WERI-Rb-1 (cell line): ENCODE measurements at regions not wholly inside any gene's neighbourhood (a gene's known extent, or its start where the extent isn't known, plus 50 kb on each side); places are given as distances from the start of the nearest gene placed in this dataset.

ENCODE experiments used
- DNase-seq: peaks from one replicate; pipeline ENCODE4 v3.0.0-alpha.2; 2020
- H3K27ac ChIP-seq: fragments of 250-450 bp; sonication (Bioruptor Pico); 2 replicates; pipeline ENCODE4 v1.5.1; 2020; ENCODE audit warnings: mild to moderate bottlenecking, moderate library complexity
- H3K27me3 ChIP-seq: fragments of 250-450 bp; sonication (Bioruptor Pico); 2 replicates; pipeline ENCODE4 v1.5.1; 2021; ENCODE audit warnings: mild to moderate bottlenecking, low read depth, moderate library complexity; ENCODE audit not compliant: insufficient read depth, severe bottlenecking
- H3K36me3 ChIP-seq: fragments of 250-450 bp; sonication (Bioruptor Pico); 2 replicates; pipeline ENCODE4 v1.5.1; 2020; ENCODE audit warnings: mild to moderate bottlenecking, moderate library complexity
- H3K4me3 ChIP-seq: 2 replicates; pipeline ENCODE4 v1.5.1; 2011; ENCODE audit warnings: low read depth, mild to moderate bottlenecking, control low read depth, low read length
- H3K9me3 ChIP-seq: fragments of 250-450 bp; sonication (Bioruptor Pico); 2 replicates; pipeline ENCODE4 v1.5.1; 2021; ENCODE audit warnings: mild to moderate bottlenecking, moderate library complexity; ENCODE audit not compliant: severe bottlenecking
- TF ChIP-seq, protein P1 (sequence below): IDR thresholded peaks from 2 replicates; pipeline ENCODE4 v1.5.1; 2011; ENCODE audit warnings: low read depth, mild to moderate bottlenecking, control low read depth, inconsistent platforms, low read length

DNA sequence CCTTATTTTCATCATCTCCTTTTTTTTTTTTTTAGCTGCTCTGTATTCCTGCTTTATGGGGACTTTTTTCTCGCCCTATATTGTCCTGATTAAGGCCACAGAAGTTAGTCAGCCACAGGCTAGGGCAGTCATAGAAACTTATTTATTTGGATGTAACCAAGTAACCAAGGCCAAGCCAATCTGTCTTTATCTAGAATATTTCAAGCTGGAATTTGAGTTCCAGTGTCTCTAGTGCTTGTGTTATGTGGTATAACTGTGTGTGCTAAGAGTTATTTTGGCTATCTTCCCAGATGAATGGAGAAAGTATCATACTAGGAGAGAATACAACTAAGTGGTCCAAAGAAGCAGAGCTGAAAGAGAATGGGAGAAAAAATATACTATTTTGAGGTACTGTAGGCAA lies 751.5 kb downstream of the CBLN4 start:
- Histone ChIP-seq H3K27ac (no peak overlapping the region), H3K36me3 (no peaks in the 10 kb centered on the region), H3K27me3 (peaks cover 25% of the 10 kb centered on the region), H3K9me3 (no peaks in the 10 kb centered on the region), H3K4me3 (no peak overlapping the region)
- no peak for DNase-seq
- TF ChIP-seq, protein P1, sequence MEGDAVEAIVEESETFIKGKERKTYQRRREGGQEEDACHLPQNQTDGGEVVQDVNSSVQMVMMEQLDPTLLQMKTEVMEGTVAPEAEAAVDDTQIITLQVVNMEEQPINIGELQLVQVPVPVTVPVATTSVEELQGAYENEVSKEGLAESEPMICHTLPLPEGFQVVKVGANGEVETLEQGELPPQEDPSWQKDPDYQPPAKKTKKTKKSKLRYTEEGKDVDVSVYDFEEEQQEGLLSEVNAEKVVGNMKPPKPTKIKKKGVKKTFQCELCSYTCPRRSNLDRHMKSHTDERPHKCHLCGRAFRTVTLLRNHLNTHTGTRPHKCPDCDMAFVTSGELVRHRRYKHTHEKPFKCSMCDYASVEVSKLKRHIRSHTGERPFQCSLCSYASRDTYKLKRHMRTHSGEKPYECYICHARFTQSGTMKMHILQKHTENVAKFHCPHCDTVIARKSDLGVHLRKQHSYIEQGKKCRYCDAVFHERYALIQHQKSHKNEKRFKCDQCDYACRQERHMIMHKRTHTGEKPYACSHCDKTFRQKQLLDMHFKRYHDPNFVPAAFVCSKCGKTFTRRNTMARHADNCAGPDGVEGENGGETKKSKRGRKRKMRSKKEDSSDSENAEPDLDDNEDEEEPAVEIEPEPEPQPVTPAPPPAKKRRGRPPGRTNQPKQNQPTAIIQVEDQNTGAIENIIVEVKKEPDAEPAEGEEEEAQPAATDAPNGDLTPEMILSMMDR, result no peak

DNA sequence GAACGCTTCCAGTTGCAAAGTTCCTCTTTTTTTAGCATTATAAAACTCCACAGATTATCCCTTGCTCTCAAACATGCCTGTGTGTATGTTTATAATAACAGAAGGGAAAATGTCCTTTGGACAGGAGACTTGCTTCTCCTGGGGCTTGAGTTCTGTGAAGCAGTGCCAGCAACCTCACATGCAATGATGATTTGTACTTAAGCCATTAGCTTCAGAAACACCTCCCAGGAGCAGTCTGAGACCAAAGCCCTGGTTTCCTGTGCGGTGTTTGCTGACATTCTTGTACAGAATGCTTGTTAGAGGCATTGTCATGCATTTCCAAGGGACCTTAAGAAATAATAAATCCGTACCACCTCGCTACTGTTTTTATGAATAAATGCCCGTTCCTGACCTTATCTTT lies 752.8 kb downstream of the CBLN4 start:
- Histone ChIP-seq H3K4me3 (no peak overlapping the region), H3K36me3 (no peaks in the 10 kb centered on the region), H3K9me3 (no peaks in the 10 kb centered on the region), H3K27me3 (peaks cover 19% of the 10 kb centered on the region), H3K27ac (no peak overlapping the region)
- TF ChIP-seq, protein P1, result no peak
- DNase-seq, result no peak

DNA sequence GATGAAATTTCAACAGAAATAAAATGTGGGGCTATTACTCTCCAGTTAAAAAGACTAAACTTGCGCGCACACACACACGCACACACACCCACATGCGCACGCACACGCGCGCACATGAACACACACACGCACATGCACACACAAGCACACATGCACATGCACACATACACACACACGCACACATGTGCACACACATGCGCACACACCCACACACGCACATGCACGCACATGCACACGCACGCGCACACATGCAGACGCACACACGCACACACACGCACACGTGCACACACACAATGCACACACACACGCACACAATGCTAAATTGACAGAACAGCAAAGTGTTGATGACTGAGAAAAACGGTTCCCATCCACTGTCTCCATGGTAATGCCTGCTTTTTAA lies 754.1 kb downstream of the CBLN4 start:
- H3K9me3 ChIP-seq, result no peaks in the 10 kb centered on the region
- peaks cover 15% of the 10 kb centered on the region for H3K27me3 ChIP-seq
- H3K36me3 ChIP-seq, result no peaks in the 10 kb centered on the region
- TF ChIP-seq, protein P1, result no peak
- H3K27ac ChIP-seq, result no peak overlapping the region
- DNase-seq, result no peak
- H3K4me3 ChIP-seq, result no peak overlapping the region

DNA sequence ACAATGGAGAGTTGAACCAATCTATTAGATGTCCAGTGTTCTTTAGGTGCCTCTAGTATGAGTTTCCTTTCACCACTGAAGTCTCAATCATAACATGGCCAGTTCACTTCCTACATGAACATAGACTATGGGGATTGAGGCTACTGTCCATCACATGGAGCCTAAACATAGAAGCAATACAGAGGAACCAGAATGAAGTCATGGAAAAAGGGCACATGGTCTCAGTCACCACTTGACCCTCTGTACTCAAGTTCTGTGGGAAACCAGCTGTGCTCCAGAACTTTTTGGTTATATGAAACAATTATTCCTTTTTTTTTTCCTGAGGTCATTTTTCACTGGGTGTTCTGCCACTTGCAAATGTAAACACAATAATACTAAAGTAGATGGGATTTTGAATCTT lies 762.5 kb downstream of the CBLN4 start:
- no peak overlapping the region for H3K27ac ChIP-seq
- no peak overlapping the region for H3K4me3 ChIP-seq
- TF ChIP-seq, protein P1, result no peak
- peaks cover 19% of the 10 kb centered on the region for H3K27me3 ChIP-seq
- DNase-seq, result no peak
- H3K36me3 ChIP-seq, result no peaks in the 10 kb centered on the region
- no peaks in the 10 kb centered on the region for H3K9me3 ChIP-seq

DNA sequence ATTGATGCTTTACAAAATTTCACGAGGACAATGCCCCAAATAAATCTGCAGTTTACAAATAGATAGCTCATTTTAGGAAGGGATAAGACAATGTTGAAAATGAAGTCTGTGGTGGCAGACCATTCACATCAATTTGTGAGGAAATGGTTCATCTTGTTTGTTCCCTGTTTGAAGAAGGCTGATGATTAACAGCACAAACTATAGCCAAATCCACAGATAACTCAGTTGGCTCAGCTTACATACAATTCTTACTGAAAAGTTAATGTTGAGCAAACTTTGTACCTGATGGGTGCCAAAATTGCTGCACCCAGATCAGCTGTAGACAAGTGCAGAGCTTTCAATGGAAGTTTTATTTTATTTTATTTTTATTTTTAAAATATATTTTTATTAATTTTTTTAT lies 763.9 kb downstream of the DOK5 start:
- Histone ChIP-seq H3K9me3 (no peaks in the 10 kb centered on the region), H3K27ac (no peak overlapping the region), H3K27me3 (peaks cover 21% of the 10 kb centered on the region), H3K4me3 (no peak overlapping the region), H3K36me3 (no peaks in the 10 kb centered on the region)
- no peak for DNase-seq
- TF ChIP-seq, protein P1, result no peak

DNA sequence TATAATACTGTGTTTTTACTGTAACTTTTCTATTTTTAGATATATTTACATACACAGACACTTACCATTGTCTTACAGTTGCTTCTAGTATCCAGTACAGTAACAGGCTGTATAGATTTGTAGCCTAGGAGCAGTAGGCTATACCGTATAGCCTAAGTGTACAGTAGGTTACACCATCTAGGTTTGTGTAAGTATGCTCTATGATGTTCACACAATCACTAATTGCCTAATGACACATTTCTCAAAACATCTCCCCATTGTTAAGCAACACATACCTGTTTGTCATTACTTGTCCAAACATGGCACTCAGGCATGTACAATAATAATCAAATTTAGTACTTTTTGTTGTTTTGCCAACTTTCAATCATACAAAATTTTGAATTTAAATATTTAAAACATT lies 757.3 kb downstream of the DOK5 start:
- Histone ChIP-seq H3K9me3 (no peaks in the 10 kb centered on the region), H3K27me3 (peaks cover 11% of the 10 kb centered on the region), H3K27ac (no peak overlapping the region), H3K36me3 (no peaks in the 10 kb centered on the region), H3K4me3 (no peak overlapping the region)
- TF ChIP-seq, protein P1, result no peak
- DNase-seq, result no peak
